Activated CD4-positive, alpha-beta T cell treated with anti-CD3 and anti-CD28 coated beads, Interleukin-2, amount 10 ng/mL, durations not matched to agents 7 days and 5 days (primary cell): ENCODE measurements at regions not wholly inside any gene's neighbourhood (a gene's known extent, or its start where the extent isn't known, plus 50 kb on each side); places are given as distances from the start of the nearest gene placed in this dataset.
"Not testable (repeated sequence)": the region's sequence is repeated elsewhere in the genome, so short reads cannot be mapped to it uniquely, and the experiment has no call there.

Source experiments
- CTCF ChIA-PET: fragments of 350-600 bp; sonication (Branson Sonifier 250); formaldehyde crosslinking; loops from one replicate; lab custom pipeline; 2021; ENCODE audit warnings: antibody characterized with exemption; lab: Charles Lee
- POLR2A ChIA-PET: fragments of 350-600 bp; sonication (Branson Sonifier 250); formaldehyde crosslinking; loops from one replicate; lab custom pipeline; 2021; ENCODE audit warnings: antibody characterized with exemption; lab: Charles Lee
- DNase-seq: peaks from one replicate; pipeline ENCODE4 v3.0.0-alpha.2; 2020
- H3K27ac Mint-ChIP-seq: one replicate; pipeline ENCODE4 v1.8.0; 2021; ENCODE audit warnings: mild to moderate bottlenecking, moderate library complexity, mixed read lengths
- H3K27me3 Mint-ChIP-seq: one replicate; pipeline ENCODE4 v1.8.0; 2021; ENCODE audit warnings: mixed read lengths
- H3K36me3 Mint-ChIP-seq: one replicate; pipeline ENCODE4 v1.8.0; 2021; ENCODE audit warnings: low read depth, mixed read lengths
- H3K4me1 Mint-ChIP-seq: one replicate; pipeline ENCODE4 v1.8.0; 2021; ENCODE audit warnings: mixed read lengths
- H3K4me3 Mint-ChIP-seq: one replicate; pipeline ENCODE4 v1.8.0; 2021; ENCODE audit warnings: mild to moderate bottlenecking, moderate library complexity, mixed read lengths
- H3K9me3 Mint-ChIP-seq: one replicate; pipeline ENCODE4 v1.8.0; 2021; ENCODE audit warnings: mixed read lengths

GRCh38 chr19:29873801-29874575, 62.2 kb downstream of the CCNE1 start:
- POLR2A ChIA-PET, result no interaction called here
- no peaks in the 10 kb centered on the region for H3K36me3 Mint-ChIP-seq
- H3K4me1 Mint-ChIP-seq, result peaks cover 13% of the 10 kb centered on the region
- CTCF ChIA-PET, result interaction anchor here (0.7 to 3.3 kb wide), 5 partner anchors 66 to 145 kb away, joined by 3 to 23 read pairs (median 3); no protein-coding TSS in a partner anchor
- peak overlapping the region; percentile 16 for H3K4me3 Mint-ChIP-seq
- H3K27me3 Mint-ChIP-seq, result peaks cover 5% of the 10 kb centered on the region
- no peaks in the 10 kb centered on the region for H3K9me3 Mint-ChIP-seq
- no peak overlapping the region for H3K27ac Mint-ChIP-seq
- DNase-seq, result no peak

GRCh38 chr19:29875931-29876330, 64.1 kb downstream of the CCNE1 start:
- ChIA-PET CTCF (interaction anchor here (0.8 to 1.5 kb wide), 2 partner anchors 18 to 115 kb away, joined by 3 read pairs; no protein-coding TSS in a partner anchor), POLR2A (no interaction called here)
- DNase-seq, result no peak
- Mint-ChIP-seq H3K4me3 (no peak overlapping the region), H3K27me3 (peaks cover 5% of the 10 kb centered on the region), H3K9me3 (no peaks in the 10 kb centered on the region), H3K4me1 (peaks cover 13% of the 10 kb centered on the region), H3K27ac (no peak overlapping the region), H3K36me3 (no peaks in the 10 kb centered on the region)

DNA sequence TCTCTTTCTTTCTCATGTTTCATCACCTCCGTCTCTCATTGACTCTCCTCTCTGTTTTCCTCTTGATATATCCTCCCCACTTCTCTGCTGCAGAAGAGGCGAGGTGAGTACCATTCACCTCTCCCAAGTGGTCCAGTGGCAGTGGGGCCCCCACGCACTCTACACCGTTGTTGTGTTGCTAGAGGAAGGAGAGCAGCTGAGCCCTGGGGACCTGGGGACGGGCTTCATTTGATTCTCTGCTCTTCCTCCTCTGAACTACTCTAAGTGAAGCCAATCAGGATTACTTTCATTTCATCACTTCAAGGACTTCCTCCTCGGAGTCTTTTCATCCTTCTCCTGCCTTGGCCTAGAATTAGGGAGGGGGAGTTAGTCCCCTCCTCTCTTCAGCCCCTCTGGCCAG, 64.6 kb downstream of the CCNE1 start:
- Mint-ChIP-seq H3K9me3 (no peaks in the 10 kb centered on the region), H3K27me3 (peaks cover 5% of the 10 kb centered on the region), H3K4me1 (peaks cover 13% of the 10 kb centered on the region), H3K4me3 (no peak overlapping the region), H3K27ac (peak overlapping the region; percentile 65), H3K36me3 (no peaks in the 10 kb centered on the region)
- no peak for DNase-seq
- ChIA-PET CTCF (interaction anchor here (0.6 to 1.5 kb wide), 3 partner anchors 19 to 115 kb away, joined by 3 read pairs; no protein-coding TSS in a partner anchor), POLR2A (no interaction called here)

DNA sequence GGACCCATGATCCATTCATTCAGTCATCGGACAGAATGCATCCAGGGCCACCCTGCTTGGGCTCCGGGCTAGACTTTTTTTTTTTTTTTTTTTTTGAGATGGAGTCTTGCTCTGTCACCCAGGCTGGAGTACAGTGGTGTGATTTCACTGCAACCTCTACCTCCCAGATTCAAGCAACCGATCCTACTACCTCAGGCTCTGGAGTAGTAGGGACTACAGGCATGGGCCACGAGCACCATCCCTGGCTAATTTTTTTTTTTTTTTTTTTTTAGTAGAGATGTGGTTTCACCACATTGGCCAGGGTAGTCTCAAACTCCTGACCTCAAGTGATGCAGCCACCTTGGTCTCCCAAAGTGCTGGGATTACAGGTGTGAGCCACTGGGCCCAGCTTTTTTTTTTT, 65.1 kb downstream of the CCNE1 start:
- H3K4me3 Mint-ChIP-seq, DNase-seq, H3K27me3 Mint-ChIP-seq, POLR2A ChIA-PET, H3K36me3 Mint-ChIP-seq, H3K27ac Mint-ChIP-seq, H3K9me3 Mint-ChIP-seq: not testable (repeated sequence)
- H3K4me1 Mint-ChIP-seq, result peaks cover 12% of the 10 kb centered on the region
- CTCF ChIA-PET, result interaction anchor here (0.6 to 1.6 kb wide), 4 partner anchors 74 to 221 kb away, joined by 3 to 4 read pairs (median 3); no protein-coding TSS in a partner anchor

DNA sequence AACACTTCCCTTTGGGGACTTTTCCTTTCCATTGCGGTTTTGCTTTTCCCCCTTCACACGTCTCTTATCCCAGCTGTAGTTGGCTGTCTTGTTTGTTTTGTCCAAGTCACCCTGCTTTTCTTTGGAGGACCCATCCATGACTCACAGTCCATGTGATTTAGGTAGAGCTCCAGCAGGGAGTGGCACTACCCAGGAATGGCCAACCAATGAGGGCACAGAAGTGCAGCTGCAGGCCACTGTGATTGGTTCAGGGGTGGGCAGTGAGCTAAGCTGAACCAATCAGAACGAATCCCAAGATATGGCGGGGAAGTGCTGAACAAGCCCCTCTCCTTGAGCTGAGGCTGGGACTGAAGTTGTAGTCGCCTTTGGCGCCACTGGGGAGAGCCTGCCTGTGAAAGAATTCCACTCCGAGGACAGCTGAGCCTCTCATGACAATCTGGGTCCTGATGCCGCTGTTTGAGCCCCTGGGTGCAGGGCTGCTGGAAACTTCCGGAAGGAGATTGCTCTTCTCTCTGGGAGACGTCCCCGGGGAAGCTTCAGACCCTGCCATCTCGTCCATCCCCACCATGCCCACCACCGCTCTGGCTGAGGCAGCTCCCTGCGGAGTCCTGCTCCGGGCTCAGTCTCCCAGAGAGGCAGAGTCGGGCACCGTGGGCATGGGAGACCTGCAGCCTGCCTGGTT, 62.9 kb upstream of the URI1 start:
- Mint-ChIP-seq H3K36me3 (no peaks in the 10 kb centered on the region), H3K27ac (no peak overlapping the region), H3K4me3 (no peak overlapping the region), H3K4me1 (peaks cover 4% of the 10 kb centered on the region), H3K27me3 (no peaks in the 10 kb centered on the region), H3K9me3 (no peaks in the 10 kb centered on the region)
- POLR2A ChIA-PET, result no interaction called here
- DNase-seq, result no peak
- CTCF ChIA-PET, result interaction anchor here (0.6 to 1.2 kb wide), 2 partner anchors 21 to 1313 kb away, joined by 3 to 9 read pairs; no protein-coding TSS in a partner anchor

DNA sequence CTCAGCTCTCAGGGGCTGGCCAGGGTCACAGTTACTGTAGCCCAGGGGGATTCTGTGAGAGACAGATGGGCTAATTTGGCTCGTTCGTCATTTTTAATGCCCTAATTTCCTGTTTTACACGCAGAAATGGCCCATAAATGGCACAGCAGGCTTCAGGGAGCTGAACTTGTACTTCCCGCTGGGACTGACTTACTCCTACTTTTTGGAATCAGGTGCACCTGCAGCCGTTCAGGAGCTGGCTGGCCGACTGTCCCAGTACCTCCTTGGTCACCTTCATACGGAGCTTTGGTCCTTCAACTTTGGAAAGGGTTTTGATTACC, 62.4 kb upstream of the URI1 start:
- Mint-ChIP-seq H3K4me3 (no peak overlapping the region), H3K4me1 (peaks cover 3% of the 10 kb centered on the region), H3K9me3 (no peaks in the 10 kb centered on the region), H3K36me3 (no peaks in the 10 kb centered on the region), H3K27ac (no peak overlapping the region), H3K27me3 (no peaks in the 10 kb centered on the region)
- POLR2A ChIA-PET, result no interaction called here
- no peak for DNase-seq
- CTCF ChIA-PET, result interaction anchor here (1.3 kb wide), 1 partner anchor 22 kb away, joined by 3 read pairs; no protein-coding TSS in a partner anchor

- Mint-ChIP-seq H3K27ac (no peak overlapping the region), H3K27me3 (no peaks in the 10 kb centered on the region), H3K36me3 (no peaks in the 10 kb centered on the region), H3K4me1 (peaks cover 3% of the 10 kb centered on the region), H3K9me3 (no peaks in the 10 kb centered on the region), H3K4me3 (no peak overlapping the region)
- POLR2A ChIA-PET, result no interaction called here
- CTCF ChIA-PET, result interaction anchor here (1.3 kb wide), 1 partner anchor 23 kb away, joined by 3 read pairs; no protein-coding TSS in a partner anchor
- no peak for DNase-seq
Measured at GRCh38 chr19:29880498-29881081, 61.4 kb upstream of the URI1 start.

DNA sequence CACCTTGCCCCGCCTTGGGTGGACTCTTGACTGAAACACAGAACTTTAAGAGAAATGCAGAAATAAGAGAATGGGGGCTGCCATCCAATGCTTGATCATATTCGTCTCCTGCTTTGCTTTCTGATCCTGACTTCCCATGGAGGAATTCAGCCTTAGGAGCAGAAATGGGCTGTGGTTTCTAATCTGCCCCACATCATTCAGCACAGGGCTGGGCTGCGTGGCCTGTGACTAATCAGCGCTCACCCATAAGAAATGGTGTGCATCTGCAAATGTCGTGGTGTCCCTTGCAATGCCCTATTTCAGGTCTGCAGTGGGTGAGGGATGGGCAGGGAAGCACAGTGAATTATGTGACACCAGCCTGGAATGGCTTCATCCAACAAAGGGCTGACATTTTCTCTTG, 60.7 kb upstream of the URI1 start:
- H3K27ac Mint-ChIP-seq, result no peak overlapping the region
- no peak overlapping the region for H3K4me3 Mint-ChIP-seq
- H3K9me3 Mint-ChIP-seq, result no peaks in the 10 kb centered on the region
- ChIA-PET POLR2A (no interaction called here), CTCF (no interaction called here)
- no peaks in the 10 kb centered on the region for H3K36me3 Mint-ChIP-seq
- DNase-seq, result no peak
- peaks cover 5% of the 10 kb centered on the region for H3K4me1 Mint-ChIP-seq
- H3K27me3 Mint-ChIP-seq, result no peaks in the 10 kb centered on the region

DNA sequence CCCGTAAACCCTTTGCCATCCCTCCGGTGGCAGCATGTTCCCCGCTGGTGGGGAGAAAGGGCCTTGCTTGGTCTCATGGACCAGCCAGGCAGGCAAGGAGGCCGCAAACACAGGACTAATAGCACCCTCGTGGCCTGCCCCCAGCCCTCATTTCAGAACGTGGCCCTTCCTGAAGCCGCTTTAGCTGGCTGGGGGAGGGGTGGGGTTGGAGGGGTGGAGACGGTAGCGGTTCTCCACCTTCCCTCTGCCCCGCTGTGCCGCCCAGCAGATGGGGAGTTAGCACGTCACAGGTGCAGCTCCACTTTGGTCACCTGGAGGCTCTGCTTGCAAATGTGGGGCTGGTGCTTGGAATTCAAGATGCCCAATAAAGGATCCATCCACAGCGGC, 59.3 kb upstream of the URI1 start:
- no peak overlapping the region for H3K4me3 Mint-ChIP-seq
- CTCF ChIA-PET, result interaction anchor here (1.1 kb wide), 1 partner anchor 10 kb away, joined by 4 read pairs; no protein-coding TSS in a partner anchor
- no peak overlapping the region for H3K27ac Mint-ChIP-seq
- no peaks in the 10 kb centered on the region for H3K27me3 Mint-ChIP-seq
- H3K9me3 Mint-ChIP-seq, result no peaks in the 10 kb centered on the region
- peaks cover 16% of the 10 kb centered on the region for H3K4me1 Mint-ChIP-seq
- POLR2A ChIA-PET, result no interaction called here
- no peaks in the 10 kb centered on the region for H3K36me3 Mint-ChIP-seq
- DNase-seq, result no peak

- no peaks in the 10 kb centered on the region for H3K27me3 Mint-ChIP-seq
- H3K4me3 Mint-ChIP-seq, result no peak overlapping the region
- H3K4me1 Mint-ChIP-seq, result peaks cover 20% of the 10 kb centered on the region
- H3K9me3 Mint-ChIP-seq, result no peaks in the 10 kb centered on the region
- no peaks in the 10 kb centered on the region for H3K36me3 Mint-ChIP-seq
- ChIA-PET CTCF (no interaction called here), POLR2A (no interaction called here)
- DNase-seq, result no peak
- no peak overlapping the region for H3K27ac Mint-ChIP-seq
Measured at GRCh38 chr19:29884044-29884443, 58.0 kb upstream of the URI1 start.

DNA sequence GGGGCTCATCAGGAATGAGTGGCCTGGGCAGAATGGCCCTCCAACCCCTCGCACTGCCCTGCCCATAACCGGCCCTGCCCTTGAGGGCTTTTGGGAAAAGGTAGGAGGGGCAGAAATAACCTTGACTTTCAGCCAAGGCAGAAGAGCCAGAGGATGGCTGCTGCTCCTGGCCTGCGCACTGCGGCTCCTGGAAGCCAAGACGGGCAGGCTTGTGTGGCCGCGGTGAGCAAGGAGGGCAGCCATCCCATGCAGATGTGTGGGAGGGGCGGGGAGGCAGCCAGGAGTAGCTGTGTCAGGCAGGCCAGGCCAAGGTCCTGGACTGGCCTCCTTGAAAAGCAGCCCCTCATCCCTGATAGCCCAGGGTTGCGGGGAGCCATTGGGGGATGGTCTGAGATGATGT, 57.6 kb upstream of the URI1 start:
- ChIA-PET POLR2A (no interaction called here), CTCF (interaction anchor here (1.2 kb wide), 1 partner anchor 12 kb away, joined by 3 read pairs; no protein-coding TSS in a partner anchor)
- Mint-ChIP-seq H3K4me1 (peaks cover 20% of the 10 kb centered on the region), H3K36me3 (no peaks in the 10 kb centered on the region), H3K27me3 (no peaks in the 10 kb centered on the region), H3K9me3 (no peaks in the 10 kb centered on the region), H3K27ac (no peak overlapping the region), H3K4me3 (no peak overlapping the region)
- DNase-seq, result no peak

- H3K27me3 Mint-ChIP-seq, H3K4me3 Mint-ChIP-seq, H3K9me3 Mint-ChIP-seq, H3K27ac Mint-ChIP-seq, H3K36me3 Mint-ChIP-seq, DNase-seq, POLR2A ChIA-PET: not testable (repeated sequence)
- CTCF ChIA-PET, result interaction anchor here (0.8 kb wide), 2 partner anchors 38 to 56 kb away, joined by 3 to 5 read pairs; partner anchors contain the start of gene URI1
- H3K4me1 Mint-ChIP-seq, result peaks cover 20% of the 10 kb centered on the region
Measured at GRCh38 chr19:29886106-29886505, 55.9 kb upstream of the URI1 start.

DNA sequence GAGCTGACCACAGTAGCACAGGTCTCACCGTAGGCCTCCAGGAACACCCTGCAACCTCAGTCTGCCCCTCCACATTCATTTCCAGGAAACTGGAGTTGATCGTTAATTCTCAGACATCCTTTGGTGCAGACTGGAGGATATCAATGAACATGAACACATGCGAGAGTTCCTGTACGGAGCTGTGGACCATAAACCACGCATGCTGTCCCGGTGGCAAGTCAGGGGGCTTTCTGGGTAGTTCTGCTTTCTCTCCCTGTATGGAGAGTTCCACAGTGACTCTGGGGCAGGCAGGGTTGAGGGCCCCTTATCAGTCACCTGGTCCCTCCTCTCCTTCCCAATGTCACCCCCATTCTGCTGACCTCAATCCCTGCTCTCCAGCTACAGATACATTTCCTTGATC, 55.5 kb upstream of the URI1 start:
- Mint-ChIP-seq H3K9me3 (peaks cover 3% of the 10 kb centered on the region), H3K27ac (no peak overlapping the region), H3K4me1 (peaks cover 20% of the 10 kb centered on the region), H3K27me3 (no peaks in the 10 kb centered on the region), H3K4me3 (no peak overlapping the region), H3K36me3 (no peaks in the 10 kb centered on the region)
- POLR2A ChIA-PET, result no interaction called here
- DNase-seq, result no peak
- CTCF ChIA-PET, result interaction anchor here (0.8 to 1.1 kb wide), 3 partner anchors 37 to 60 kb away, joined by 3 to 5 read pairs (median 3); partner anchors contain the start of gene URI1
